HS-5 (cell line): ENCODE measurements at regions not wholly inside any gene's neighbourhood (a gene's known extent, or its start where the extent isn't known, plus 50 kb on each side); places are given as distances from the start of the nearest gene placed in this dataset.
"Not testable (repeated sequence)": the region's sequence is repeated elsewhere in the genome, so short reads cannot be mapped to it uniquely, and the experiment has no call there.

Experiments used
- DNase-seq: peaks from one replicate; pipeline ENCODE4 v3.0.0-alpha.2; 2012; ENCODE audit warnings: low read depth

DNA sequence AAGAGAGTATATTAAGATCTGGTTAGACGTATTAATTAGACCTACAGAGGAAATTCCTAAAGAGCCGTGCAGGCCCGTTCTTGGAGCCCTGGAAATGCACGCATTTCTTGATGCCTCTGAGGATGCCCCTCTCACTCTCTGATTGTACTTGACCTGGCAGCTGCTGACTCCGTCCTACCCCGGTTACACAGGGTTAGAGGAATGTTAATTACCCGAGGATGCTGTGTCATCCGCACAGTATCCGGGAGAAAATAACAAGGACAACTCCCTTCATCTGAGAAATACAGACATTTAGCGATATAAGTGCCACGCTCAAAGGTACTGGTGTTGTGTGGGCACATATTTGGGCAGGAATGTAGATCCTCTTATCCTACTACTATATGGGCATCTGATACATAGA is 404.6 kb upstream of the FAT1 start:
- no peak for DNase-seq

DNA sequence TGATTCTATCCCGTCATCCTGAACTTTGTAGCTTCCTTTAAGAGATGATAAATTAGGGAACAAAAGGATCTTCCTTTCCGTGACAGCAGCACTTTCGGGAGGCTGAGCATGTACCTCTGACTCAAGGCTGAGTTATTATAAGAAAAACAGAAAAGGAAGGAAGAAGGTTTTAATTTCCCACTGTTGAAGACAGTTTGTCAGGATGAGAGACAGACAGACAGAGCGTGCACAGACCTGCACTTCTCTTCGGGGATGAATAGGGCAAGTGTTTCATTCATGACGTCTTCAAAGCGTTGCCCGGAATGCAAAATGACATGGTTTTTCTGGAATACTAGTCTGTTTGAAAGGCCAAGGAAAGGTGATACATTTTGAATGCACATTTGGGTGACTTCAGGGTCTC is 405.3 kb upstream of the FAT1 start:
- DNase-seq: no peak

GRCh38 chr4:187131826-187132225 is 408.2 kb upstream of the FAT1 start:
- not testable (repeated sequence) for DNase-seq

DNA sequence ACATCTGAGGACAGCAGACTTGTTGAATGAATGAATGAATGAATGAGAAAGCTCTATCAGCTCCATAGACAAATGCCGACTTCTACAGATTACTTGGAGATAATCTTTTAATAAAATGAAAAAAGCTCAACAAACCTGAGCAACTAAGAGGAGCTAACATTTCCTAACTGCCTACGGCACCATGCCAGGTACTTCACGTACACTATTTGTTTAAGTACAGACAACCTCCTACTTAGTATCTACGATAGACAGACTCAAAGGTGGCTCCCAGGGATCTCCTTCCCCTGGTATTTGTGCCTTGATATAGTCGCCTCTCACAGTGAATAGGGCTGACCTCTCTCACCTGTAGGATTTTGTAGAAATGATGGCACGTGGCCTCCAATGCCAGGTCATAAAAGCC is 412.2 kb upstream of the FAT1 start:
- no peak for DNase-seq

DNA sequence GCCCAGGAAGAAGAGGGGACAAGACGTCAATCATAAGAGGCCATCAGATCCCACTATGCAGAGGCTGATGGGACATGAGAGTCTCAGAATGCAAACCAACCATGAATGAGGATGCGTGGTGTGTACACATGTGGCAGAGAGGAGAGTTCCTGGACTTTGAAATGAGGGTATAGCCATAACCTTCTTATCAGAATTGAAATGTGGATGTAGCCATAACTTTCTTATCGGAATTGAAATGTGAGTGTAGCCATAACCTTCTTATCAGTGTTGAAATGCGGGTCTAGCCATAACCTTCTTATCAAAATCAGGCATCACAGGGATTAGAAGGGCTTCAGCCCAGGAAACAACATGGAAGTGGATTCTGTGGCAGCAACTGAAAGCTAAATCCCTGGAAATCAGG is 415.5 kb upstream of the FAT1 start:
- no peak for DNase-seq

DNA sequence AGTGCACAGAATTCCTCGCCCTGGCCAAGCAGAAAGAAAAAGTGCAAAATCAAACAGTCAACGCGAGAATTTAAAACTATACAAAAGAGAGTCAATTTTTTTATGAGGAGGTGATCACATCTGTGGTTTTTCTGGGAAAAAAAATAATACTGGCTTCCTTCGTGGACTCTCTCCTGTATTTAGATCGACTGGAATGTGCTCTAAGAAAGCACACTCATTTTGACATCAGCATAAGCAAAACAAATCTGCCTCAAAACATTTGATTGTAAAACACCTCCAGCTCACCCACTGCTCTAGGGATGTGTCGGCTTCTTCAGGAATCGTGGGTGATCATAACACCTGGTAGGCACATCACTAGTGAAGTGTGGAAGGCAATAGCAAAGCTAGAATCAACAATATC is 417.4 kb upstream of the FAT1 start:
- no peak for DNase-seq

DNA sequence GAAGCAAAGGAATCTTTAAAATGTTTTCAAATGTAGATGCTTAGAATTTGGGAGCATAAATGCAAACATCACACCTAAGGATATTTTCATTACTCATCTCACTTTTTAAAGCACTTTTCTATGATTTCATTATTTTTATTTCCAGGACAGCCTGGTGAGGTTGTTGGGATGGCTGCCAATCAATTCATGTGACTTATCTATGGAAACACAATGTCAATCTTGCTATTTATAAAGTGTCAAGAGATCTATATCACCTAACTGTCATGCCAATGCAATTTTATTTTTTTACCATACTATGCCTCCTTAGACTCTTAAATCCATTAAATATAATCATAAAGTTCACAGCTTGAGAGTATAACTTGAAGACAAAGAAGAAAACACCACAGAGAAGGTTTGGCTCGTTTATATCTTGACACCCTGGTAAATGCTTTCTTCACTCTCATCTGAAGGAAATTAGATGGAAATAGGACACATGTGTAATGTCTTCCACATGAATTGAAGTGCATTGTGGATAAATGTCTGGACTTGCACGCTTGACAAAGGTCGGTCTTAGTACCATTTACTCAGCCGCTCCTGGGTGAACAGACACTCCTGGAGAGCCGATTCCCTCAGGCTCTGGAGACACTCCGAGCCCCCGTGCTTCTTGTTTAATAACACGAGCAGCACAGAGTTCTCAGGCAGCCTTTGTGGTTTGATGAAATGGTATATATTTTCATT is 425.7 kb upstream of the FAT1 start:
- DNase-seq: no peak

DNA sequence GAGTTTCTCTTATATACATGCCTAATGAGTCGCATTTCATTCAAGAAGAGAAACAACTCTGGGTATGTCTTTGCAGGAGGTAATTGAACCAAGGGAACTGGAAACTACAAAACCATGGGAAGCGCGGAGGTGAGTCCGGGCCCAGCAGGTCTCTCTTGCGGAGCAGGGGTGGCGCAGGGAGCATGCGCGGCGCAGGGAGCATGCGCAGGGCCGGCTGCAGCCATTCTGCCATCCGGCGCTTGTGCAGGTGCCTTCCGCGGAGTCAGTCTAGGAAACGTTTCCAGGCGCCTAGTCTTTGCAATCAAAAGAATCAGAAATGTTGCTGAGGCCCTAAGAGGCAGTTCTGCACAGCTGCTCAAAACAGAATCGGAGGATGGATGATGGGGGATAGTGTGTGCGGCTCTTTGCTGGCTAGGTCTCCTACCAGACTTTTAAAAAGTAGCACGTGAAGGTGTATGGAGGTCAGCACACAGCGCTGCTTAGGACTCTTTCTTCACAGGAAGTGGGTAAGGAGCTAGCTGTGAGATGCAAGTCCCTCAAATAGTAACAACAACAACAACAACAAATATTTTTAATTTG is 433.8 kb upstream of the FAT1 start:
- no peak for DNase-seq

- DNase-seq: no peak
Observed at GRCh38 chr4:187158003-187158402, 434.3 kb upstream of the FAT1 start.

- no peak for DNase-seq
Observed at GRCh38 chr4:187160486-187160885, 436.8 kb upstream of the FAT1 start.

GRCh38 chr4:187166886-187167512 is 443.3 kb upstream of the FAT1 start:
- no peak for DNase-seq

DNA sequence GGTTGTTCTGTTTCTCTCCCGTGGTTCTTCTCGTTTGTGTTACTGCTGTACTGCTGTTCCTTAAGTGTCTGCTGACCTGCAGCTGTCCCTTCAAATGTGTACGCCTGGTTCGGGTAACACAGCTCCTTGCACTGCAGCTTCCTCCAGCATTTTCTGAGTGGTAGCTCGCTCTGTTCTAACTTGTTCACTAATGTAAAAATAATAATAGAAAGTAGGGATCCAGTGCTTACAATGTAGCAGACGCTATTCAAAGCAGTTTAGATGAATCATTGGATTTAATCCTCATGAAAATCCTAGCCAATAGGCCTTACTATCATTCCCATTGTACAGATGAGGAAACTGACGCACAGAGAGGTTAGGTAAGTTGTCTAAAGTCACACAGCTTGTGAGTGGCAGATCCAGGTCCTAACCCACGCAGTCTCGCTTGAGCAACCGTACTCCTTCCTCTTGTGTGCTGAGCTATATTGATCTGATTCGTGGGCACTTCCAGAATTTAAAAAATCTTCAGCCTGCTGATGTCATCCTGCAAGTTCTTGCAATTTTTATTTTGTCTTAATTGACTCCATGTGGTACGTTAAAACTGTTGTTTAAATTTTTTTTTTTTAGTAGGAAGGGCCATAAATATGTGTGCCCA is 448.2 kb upstream of the FAT1 start:
- peak; percentile 10 for DNase-seq

DNA sequence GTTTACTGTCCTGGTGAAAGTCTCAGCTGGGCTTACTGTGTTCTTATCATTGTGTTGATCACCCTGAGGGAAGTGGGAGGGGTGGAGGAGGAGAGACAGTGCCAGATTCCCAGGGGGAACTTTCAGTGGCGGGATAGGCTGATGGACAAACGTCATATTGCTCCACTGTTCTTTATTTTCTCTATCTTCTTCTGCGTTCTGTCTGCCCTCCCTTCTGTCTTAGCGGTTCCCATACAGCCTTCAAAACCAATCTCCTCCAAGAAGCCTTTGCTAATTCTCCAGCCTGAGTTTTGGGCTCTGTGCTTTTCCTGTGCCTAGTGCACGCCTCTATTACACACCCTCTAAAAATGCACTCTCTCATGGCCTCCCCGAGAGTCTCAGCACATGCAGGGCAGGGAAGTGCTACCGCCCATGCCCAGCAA is 448.7 kb upstream of the FAT1 start:
- DNase-seq: no peak

GRCh38 chr4:187174749-187175148 is 451.1 kb upstream of the FAT1 start:
- DNase-seq: no peak

GRCh38 chr4:187175197-187175596 is 451.5 kb upstream of the FAT1 start:
- no peak for DNase-seq

- DNase-seq: no peak
Observed at GRCh38 chr4:187176261-187176910, 452.7 kb upstream of the FAT1 start.

GRCh38 chr4:187178084-187178483 is 454.4 kb upstream of the FAT1 start:
- DNase-seq: no peak

DNA sequence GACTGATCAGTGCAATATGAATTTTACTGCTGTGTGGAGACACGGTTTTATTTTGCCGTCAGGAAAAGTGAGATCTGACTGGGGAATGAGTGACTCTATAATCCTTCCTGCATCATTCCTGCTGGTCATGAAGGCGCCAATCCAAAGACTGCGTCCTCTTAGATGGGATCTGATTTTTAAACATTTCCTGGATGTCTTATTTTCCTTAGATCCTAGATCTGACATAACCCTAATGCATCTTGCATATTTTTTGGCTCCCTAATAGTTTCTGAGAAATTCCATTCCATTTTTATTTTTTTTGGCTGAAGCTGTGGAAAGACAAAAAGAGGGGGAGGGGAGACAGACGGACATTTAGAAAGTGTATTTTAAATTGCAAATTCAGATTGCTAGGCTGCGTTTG is 454.9 kb upstream of the FAT1 start:
- no peak for DNase-seq

DNA sequence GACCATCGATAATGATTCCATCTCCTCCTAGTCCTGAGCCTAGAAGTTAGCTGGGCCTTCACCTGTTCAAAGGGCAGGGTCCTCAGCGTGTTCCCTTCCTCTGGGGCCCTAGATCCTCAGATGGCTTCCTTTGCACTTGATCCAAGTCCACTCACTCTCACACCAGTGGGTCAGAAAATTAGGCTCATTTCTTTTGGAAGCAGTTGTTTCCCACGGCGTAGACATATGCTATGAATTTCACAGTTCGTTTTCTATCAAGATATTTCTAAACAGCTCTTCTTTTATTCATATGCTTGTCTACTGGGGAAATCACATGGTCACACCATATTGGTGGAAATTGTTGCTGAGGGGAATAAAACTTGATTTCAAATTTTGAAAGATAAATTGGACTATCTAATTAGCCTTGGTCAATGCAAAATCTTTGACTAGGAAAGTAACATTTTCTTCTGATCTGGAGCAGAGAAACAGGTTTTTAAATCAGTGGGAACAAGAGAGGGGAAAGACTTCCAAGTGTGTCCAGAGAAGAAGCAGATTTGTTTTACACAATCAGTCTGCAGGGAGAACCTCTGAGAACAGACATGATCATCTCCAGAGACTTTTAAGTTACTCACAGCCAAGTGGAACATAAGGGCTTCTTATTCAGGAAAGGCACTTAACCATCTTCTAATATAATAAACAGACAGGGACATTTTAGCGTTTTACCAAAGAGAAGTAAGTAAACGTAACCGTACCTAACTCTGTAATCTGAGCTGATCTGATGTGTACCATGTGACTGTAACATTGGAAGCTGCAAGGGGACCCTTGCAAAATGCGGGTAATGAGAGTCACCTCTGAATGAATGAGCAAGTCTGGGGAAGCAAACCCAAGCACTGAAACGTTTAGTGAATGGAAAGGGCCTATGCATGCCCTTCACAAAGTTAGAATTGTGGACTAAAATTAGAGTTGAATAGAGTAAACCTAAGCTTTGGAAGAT is 455.7 kb upstream of the FAT1 start:
- DNase-seq: no peak

DNA sequence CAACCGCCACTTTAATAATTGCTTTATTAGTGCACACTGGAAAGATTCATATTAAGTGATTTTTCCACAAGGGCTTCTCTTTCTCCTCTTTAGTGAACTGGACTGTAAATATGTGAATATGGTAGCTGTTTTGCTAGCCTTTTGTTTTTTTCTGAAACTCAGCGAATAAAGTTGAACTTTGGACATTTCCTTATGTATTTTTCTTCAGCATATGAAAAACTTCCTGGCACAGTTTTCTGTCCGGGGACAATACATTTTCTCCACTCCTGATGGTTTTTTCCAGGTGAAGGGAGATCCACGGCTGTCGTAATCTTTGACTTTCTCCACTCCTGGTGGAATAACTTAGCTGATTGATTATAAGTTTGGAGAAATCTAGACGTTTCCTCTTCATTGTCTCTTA is 457.4 kb upstream of the FAT1 start:
- DNase-seq: no peak

DNA sequence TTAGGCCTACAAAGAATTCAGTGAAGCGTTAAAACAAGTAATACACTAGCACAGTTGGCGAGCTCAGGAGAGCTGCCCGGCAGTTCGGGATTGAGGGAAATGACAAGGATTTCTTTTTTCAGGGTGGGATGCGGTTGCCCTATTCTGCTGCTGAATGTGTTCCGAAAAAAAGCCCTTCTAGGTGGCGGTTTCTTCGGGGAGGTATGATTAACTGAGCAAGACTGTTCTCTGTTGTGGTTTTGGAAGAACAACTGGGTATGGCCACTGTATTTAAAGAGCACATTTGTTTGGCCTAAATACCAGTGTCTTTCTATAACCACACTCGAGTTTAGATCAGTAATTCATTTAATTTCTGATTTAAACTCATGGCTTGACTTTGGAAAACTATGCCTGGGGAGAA is 459.7 kb upstream of the FAT1 start:
- DNase-seq: no peak

DNA sequence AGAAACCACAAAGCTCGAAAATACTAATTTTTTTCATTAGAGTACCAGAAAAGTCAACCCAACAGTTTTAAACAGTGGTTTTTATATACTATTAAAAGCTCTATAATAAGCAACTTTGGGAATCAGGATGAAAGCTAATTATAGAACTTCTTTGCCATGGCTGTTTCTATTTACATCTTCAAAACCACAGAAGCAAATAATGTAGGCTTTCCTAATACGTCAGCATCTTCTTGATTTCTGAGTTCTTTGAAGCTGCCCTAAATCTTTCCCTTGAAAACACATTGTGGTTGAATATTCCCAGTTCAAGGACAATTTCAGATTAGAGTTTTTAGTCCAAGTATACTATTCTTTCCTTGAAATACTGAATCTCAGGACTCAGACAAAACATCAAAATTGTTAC is 460.2 kb upstream of the FAT1 start:
- DNase-seq: no peak
